HG03521 (cell line): ENCODE measurements at regions not wholly inside any gene's neighbourhood (a gene's known extent, or its start where the extent isn't known, plus 50 kb on each side); places are given as distances from the start of the nearest gene placed in this dataset.
A peak's percentile ranks its signal among the peaks of the same experiment; 100 is the strongest.

Experiments used
- ATAC-seq: cut with Tn5 transposase; IDR thresholded peaks from one replicate; pipeline ENCODE4 v1.9.1; 2021; ENCODE audit warnings: mild to moderate bottlenecking, moderate library complexity; ENCODE audit not compliant: unreplicated experiment

DNA sequence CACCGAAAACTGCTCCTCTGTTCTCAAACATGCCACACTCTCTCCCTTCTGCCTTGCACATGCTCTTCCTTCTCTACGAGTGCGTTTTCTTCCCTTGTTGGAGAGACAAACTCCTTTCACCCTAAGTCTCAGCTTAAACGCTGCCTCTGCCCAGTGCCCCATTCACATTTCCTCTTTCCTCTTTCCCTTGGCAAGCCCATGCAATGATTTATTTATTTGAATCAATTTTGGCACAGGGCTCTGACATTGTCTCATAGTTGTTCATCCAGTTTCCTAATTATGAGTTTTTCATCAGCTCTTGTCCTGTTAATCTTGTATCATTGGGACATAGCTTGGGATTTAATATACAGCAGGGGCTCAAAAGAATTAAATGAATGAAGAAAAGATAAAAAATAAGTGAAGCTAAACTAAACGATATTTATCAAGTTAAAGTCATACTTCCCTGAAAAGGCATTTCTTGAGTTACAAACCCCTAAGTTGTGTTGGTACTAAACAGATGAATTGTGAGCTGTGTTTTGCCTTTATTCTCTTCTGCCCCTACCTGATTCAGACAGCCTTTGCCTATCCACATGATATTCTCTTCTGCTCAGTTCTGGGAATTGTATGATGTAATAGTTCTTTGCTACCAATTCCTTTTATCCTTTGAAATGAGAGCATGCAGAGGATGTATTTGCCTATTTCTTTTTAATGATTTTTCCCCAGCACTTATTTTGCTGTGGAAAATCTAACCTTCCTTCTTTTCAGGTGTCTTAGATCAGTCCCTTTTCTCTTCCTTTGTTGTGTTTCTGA is 704.4 kb downstream of the UTRN start:
- no peak for ATAC-seq

DNA sequence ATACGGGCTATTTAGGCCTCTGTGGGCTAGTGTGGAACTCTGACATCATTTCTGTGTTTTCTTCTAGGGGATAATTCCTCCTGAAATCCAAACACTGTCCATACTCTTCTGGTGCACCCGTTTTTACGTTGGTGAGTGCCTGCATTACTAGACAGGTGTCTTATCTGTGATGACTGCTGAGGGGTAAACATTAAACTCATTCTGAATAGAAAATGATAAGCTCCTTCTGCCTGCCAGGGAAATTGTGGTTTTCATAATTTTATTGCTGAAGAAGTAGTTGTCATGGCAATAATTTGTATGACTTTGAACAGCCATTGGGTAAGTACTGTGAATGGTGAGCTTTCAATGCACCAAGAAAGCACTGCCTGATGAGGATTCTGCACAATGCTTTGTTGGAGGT is 705.6 kb downstream of the UTRN start:
- no peak for ATAC-seq

DNA sequence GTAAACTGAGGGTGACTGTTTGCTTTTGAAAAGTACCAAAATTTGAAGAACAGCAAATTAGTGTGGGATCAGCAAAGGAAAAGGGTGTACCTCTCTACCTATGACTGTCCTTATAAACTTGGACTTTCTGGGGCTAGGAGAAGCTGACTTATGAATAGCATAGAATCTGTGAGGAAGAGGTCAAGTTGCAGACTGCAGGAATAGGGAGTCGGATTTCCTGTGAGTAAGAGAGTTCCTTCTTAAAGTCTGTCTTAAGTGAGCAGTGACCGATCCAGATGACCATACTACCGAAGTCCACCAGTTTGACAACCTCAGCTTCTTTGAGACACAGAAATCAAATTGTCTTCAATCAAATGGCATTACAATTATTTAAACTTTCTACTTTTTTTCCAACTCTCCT is 708.7 kb downstream of the UTRN start:
- ATAC-seq: no peak

DNA sequence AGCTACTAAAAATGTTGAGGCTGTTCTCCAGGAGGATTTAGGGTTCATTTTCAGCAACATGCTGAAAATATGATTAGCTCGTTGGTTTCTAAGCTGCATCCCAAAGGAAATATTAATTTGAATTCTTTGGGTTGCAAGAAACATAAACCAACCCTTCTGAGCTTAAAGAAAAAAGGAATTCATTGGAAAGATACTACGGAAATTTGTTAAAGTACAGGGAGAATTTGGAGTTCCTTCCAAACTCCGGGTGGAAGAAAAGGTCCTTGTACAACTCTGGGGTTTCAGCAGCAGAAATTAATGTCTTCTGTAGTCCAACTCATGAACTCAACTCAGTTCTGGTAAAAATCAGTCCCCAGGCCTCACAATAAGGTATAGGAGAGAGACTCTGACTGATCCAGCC is 712.9 kb downstream of the UTRN start:
- no peak for ATAC-seq

DNA sequence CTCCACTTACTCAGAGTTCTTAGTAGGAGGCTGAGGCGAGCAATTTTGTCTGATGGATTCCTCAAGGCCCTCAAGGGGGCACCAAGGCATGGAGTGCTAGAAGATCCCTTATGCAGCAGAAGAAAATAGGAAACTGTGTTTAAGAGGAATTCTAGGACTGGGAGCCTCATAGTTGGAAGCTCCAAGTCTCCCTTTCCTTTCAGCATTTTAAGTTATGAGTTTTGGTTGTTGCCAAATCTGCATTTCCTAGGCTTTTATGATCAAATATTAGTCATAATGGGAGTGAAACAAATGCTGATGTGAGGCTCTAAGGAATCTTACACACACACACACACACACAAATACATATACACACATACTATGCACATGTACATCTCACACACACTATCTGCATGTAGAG is 714.0 kb downstream of the UTRN start:
- no peak for ATAC-seq

DNA sequence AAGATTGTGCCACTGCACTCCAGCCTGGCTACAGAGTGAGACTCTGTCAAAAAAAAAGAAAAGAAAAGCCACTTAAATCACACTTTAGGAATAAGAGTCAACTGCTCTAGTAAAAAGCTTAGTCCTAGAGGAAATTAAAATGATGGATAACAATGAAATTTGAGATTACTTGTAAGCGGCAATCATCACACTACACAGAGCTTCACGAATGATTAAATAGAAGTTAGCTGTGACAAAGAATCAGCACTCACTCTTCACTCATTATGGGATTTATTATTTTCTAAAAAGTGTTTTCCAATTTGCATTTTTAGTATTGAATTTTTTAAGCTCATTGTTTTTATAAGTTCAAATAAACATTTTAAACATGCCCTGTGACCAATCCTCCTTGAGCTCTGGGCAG is 718.0 kb downstream of the UTRN start:
- no peak for ATAC-seq

DNA sequence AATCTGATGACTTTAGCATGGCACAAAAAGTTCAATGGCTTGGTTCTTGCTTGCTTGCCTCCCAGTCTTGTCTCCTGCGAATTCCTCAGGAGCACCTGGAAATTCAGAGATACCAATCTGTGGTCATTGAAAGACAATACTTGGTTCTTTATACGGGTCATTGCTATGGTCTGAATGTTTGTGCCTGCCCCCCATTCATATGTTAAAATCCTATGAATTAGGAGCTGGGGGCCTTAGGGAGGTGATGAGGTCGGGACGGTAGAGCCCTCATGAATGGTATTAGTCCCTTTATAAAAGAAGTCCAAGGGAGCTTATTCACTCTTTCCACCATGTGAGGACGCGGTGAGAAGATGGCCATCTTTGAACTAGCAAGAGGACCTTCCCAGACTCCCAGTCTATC is 721.8 kb downstream of the UTRN start:
- no peak for ATAC-seq

DNA sequence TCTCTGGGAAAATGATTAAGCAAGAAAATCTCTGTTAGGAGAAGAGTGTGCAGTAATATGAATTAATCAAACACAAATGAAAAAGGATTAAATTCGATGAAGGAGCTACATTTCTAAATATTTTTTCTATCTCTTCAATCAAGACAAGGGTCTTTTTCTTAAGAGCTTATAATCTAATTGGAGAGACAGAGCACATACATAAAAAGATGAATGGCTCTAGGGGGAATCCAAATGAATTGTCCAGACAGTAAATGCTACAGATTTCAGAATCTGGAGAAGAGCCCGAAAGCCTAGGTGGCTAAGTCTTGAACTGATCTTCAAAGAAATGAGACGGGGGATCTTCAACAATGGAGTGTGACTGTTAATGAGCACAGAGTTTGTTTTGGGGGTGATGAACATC is 723.6 kb downstream of the UTRN start:
- no peak for ATAC-seq

DNA sequence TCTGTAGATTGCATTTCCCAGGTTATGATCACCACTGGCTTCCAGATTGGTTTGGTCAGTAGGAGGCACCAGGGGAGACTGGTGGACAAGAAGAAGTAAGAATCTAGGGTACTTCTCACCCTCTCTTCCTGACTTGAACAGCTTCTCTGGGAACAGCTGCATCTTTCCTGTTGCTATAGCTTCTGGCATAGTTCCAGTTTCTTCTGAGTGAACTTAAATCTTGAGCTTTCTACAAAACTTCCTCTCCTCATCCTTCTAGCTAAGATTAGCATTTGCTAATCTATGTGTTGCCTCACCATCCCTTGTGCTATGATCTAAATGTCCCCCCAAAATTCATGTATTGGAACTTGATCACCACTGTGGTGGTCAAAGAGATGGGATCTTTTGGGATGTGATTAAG is 724.6 kb downstream of the UTRN start:
- ATAC-seq: no peak

DNA sequence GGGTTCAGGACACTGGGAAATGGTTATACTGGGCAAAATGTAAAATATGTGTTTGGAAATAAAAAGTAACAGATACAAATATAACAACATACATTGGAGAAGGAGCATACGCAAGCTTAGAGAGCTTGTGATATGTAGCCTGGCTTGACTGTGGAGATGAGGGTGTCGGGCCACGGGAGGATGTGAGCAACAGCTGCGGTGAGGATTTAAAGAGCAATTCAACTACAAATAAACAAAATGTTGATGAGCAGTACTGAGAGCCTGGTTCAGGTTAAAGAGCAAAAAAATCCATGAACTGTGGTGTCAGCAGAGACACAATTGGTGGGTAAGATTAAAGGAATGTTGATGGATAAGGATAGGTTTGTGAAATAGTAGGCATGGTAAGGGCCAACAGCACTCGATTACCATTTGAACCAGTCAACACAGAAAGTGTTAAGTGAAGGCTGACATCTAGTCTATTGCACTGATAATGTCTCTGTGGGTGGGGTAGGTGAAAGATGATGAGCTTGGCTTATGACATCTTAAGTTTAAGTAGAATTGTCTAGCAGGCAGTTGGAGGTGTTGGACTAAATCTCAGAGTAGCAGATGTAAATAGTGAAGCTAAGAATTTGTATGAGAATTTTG is 723.2 kb downstream of the EPM2A start:
- no peak for ATAC-seq

DNA sequence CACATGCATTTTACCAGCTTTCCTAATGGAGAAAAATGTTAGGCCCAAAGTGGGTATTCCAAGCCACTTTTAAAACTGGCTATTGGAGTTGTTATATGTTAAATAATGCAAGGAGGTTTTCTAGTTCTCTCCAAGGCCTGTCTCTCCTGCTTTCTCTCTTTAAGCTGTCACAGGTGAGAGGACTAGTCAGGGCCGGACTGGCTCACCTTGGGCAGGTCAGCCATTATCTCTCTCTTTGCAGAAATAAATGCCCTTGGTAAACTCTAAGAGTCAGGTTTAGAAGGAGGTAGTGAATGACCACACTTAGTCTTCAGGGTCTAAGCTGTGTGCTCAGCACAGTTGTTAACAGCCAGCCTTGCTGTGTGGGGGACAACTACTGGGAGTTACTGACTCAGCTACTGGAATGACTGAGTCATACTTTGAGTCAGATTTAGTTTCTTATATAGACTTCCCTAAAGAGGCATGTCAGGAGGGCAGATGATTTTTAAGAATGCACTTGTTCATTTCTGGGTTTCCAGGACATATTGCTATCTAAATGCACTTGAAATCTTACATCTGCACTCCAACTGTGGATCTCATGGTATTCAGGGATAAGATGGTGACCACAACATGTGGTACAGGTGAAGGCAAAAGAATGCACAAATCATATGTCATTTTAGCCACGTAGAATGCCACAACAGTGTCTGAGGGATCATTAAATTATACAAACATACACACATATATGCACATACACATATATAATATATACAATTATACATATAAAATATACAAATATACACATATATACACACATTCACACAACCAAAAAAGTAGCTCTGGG is 719.4 kb downstream of the EPM2A start:
- ATAC-seq: peak; percentile 89

DNA sequence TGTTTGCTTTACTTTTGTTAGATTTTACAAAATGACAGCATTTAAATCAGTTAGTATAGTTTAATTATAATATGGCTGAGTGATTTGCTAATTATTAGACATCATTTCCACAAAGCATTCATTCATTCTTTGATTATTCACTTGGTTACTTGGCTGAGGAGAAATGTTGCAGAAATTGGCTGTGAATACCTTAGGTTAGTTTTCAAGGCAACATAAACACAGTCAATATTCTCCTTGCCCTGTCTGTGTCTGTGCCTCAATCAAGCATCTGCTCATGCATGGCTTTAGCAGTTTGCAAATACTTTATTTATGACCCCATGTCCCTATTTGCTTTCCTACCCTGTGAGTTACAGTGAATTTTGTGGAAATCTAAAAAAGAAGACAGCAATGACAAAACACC is 718.3 kb downstream of the EPM2A start:
- no peak for ATAC-seq

DNA sequence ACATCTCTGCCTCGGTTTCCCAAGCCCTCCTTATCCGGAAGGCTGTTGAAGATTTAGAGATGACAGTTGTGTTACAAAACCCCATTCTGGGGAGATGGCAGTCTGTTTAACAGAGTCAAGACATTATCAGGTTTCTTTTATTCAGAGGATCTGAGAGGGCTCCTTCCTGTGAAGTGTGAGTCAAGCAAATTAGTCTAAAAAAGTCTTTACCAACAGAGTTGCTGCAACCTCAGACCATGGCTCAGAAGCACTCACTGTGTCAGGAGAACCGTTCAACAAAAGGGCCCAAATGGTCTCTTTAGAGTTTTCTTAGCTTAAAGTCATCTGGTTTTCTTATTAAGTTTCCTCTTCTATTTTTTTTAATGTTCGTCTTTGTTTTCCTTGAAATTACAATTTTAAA is 717.8 kb downstream of the EPM2A start:
- no peak for ATAC-seq

DNA sequence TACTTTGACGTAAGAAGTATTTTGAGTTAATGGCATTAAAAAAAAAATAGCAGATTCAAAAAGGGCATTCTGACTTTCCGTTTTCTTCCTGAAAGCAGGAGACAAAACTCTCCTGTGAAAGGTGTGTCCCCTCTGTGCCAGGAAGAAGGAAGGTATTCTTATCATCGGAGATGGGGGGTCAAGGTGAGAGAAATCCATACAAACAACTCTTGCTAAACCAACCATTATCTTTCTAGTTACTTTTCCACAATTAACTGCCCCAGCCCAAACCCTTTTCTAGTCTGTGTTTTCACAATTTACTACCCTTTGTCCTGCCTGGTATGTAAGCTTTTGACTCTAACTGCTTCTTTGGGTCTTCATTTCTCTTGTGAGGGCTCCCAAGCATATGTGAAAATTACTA is 717.3 kb downstream of the EPM2A start:
- no peak for ATAC-seq

DNA sequence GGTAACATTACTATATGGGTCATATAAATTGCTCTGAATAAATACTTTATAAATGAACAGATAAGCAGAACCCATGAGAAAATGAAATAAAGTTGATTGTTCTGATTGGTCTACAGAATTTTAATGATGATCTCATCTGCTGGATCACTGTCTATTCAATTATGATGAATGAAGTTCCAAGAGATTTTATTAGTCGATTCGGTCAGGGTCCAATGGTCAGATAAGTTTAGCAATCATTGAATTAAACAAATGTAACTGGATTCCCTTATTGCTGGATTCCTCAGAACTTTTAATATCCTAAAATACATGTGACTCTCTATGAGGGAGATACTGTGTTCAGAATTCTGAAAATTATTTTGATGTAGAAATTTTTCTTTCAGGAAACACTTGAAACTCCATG is 715.2 kb downstream of the EPM2A start:
- ATAC-seq: no peak

DNA sequence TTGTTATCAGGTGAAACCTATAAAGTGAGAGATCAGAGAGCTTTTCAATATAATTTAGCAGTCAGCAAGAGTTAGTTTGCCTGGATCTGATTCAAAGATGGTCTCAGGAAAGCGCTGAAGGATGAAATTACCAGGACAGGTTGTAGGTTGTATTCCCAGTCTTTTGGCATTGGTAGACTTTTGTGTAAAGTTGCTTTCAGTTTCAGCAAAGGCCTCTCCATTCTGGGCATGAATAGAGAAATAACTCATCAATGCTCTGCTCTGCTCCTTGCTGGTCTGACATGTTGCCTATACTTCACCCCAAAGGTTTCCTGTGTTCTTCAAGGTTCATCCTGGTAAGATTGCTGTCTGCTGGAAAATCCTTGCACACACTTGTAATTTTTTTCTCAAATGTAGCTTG is 714.8 kb downstream of the EPM2A start:
- no peak for ATAC-seq

DNA sequence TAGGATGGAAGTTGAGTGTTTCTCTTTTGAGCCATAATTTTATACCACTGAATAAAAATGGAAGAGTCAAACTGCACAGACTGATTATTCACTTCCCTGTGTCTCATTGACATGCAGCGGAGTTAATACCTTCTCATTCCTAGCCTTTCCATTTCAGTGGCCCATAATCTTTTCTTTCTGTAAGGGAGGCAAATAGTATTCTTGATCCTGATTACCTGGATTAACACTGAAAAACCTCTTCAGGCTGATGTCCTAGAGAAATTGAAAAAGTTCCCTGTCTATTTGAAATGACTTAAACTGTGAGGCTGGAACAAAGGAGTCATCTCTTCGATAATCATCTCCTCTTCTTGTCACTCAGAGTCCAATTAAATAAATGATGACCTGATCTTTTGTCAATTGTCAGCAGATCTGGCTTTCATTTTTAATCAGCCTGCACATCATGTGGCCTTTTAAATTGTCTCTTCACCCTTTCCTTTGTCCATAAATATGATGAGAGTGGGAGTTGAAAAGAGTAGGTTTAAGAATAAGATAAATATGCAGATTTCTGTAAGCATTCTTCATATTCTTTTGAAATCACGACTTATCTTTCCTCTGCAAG is 713.0 kb downstream of the EPM2A start:
- no peak for ATAC-seq

DNA sequence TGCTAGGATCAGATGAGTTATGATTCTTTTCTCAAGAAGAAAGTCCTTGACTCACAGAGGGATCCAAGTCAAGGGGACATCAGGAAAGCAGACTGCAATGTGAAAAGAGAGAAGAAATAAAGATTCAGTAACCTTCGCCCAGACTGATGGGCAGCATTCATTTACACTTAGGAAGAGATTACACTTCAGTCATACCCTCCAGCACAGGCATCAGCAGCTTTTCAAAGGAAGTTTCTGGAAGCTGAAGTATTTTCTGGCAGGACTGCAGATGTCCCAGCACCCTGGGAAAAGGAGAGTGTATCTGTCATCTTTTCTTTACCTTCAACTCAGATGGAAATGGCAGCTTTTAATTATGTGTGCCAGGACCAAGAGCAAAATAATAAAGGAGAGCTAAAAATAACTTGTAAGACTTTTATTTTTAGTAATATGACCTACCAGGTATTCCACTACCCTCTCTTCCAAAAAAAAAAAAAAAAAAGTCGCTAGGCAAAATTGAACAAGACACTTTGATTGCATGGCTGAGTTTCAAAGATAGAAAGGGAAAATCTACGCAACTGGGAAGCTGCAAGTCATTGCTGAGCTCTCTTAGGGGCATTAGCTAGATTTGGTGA is 712.1 kb downstream of the EPM2A start:
- no peak for ATAC-seq

DNA sequence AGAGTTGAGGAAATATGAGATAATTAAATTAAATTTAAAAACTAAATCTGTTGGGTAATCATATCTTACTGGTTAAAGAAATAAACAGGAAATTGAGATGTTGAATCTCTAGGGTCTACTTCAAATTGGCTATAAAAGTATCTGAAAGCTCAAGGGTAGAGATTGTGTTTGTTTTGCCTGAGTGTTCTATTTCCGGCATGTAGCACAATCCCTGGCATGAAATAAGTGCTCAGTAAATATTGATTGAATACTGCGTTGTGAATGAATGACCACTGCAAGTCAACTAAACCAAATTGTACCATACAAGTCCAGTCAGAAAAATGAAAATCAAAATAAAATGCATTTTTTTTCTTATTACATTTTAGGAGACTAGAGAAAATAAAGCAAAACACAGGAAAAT is 709.8 kb downstream of the EPM2A start:
- no peak for ATAC-seq

DNA sequence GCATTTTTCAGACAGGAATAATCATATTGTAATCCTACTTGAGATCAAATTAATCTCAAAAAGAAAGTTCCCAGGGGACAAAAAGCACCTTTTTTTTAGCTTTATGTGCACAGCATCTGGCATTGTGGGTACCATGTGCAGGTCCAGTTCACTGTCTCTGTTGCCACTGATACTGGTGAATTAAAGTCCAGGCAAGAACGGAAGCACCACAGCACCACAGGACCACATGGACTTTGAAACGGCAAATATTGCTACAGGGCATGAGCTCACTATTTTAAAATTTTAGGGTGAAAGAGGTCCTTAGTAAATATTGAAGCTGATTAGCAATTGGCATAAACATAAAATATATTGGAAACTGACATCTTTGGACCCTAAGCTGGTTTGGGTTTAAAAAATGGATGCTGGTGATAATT is 709.0 kb downstream of the EPM2A start:
- no peak for ATAC-seq

DNA sequence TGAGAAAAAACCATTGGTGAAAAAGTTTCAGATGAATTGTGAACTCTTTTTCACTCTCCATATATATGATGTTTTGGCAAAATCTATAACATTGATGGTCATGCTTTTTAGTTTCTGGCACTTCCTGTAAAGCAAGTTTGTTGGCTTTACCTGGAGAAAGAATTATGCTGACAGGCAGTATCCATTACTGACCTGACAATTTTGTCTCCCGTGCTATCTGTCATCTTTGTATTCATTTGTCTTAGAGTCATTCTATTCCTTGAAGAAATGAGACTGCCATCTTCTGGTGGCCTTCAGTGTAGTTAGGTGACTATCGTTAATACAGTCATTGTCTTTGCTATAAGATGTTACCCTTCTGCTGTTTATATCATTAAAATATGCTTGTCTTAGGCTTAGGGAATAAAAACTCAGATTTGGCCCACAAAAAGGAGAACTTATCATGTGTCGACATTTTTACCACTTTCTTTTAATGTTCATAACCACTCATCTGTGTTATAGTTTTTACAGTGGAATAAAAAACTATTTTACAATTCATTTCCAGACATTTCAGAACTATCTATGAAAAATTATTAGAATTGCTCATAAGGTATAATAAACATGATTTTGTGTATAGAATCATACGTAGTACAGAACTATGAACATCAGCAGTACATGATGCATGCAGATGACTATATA is 707.0 kb downstream of the EPM2A start:
- ATAC-seq: peak; percentile 71
